Lower lobe of right lung (tissue), 2 donors: ENCODE measurements at regions not wholly inside any gene's neighbourhood (a gene's known extent, or its start where the extent isn't known, plus 50 kb on each side); places are given as distances from the start of the nearest gene placed in this dataset.

ENCODE experiments used
- ATAC-seq, 2 donors: fragments of 200-7000 bp; cut with Tn5 transposase; one replicate each; pipeline ENCODE4 v1.9.1; 2020 to 2022; ENCODE audit warnings: mild to moderate bottlenecking in 2 of 2, moderate library complexity in 2 of 2
- DNase-seq: peaks from one replicate; pipeline ENCODE4 v3.0.0-alpha.2; 2020
- H3K27ac ChIP-seq: fragments of 200-600 bp; one replicate; pipeline ENCODE4 v1.8.0; 2022
- H3K27me3 ChIP-seq: fragments of 200-600 bp; one replicate; pipeline ENCODE4 v1.8.0; 2022; ENCODE audit warnings: low read depth
- H3K36me3 ChIP-seq: fragments of 200-600 bp; one replicate; pipeline ENCODE4 v1.8.0; 2022; ENCODE audit warnings: mild to moderate bottlenecking
- H3K4me1 ChIP-seq: fragments of 200-600 bp; one replicate; pipeline ENCODE4 v1.8.0; 2022
- H3K4me3 ChIP-seq: fragments of 200-600 bp; one replicate; pipeline ENCODE4 v1.8.0; 2022; ENCODE audit warnings: mild to moderate bottlenecking
- H3K9me3 ChIP-seq: fragments of 200-600 bp; one replicate; pipeline ENCODE4 v1.8.0; 2022
- intact Hi-C: fragments of 100-400 bp; cut with DNase I; formaldehyde crosslinking; loops from one replicate; pipeline ENCODE4 v1.11.0; 2022
- TF ChIP-seq, protein P1 (sequence below): fragments of 200-600 bp; IDR thresholded peaks from one replicate; pipeline ENCODE4 v1.8.0; 2022; ENCODE audit warnings: antibody characterized with exemption, mild to moderate bottlenecking
- donor health status: DM: no; HTN: yes; CAD: no; lungs with severe emphysema.

GRCh38 chr22:47274196-47274595, 511.7 kb downstream of the TBC1D22A start:
- intact Hi-C loops, result no loop called here
- no peak overlapping the region for H3K4me3 ChIP-seq
- no peaks in the 10 kb centered on the region for H3K27me3 ChIP-seq
- H3K27ac ChIP-seq, result no peak overlapping the region
- H3K9me3 ChIP-seq, result no peaks in the 10 kb centered on the region
- no peak for ATAC-seq
- H3K36me3 ChIP-seq, result no peaks in the 10 kb centered on the region
- TF ChIP-seq, protein P1, sequence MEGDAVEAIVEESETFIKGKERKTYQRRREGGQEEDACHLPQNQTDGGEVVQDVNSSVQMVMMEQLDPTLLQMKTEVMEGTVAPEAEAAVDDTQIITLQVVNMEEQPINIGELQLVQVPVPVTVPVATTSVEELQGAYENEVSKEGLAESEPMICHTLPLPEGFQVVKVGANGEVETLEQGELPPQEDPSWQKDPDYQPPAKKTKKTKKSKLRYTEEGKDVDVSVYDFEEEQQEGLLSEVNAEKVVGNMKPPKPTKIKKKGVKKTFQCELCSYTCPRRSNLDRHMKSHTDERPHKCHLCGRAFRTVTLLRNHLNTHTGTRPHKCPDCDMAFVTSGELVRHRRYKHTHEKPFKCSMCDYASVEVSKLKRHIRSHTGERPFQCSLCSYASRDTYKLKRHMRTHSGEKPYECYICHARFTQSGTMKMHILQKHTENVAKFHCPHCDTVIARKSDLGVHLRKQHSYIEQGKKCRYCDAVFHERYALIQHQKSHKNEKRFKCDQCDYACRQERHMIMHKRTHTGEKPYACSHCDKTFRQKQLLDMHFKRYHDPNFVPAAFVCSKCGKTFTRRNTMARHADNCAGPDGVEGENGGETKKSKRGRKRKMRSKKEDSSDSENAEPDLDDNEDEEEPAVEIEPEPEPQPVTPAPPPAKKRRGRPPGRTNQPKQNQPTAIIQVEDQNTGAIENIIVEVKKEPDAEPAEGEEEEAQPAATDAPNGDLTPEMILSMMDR, result no peak
- H3K4me1 ChIP-seq, result no peaks in the 10 kb centered on the region
- DNase-seq, result no peak

DNA sequence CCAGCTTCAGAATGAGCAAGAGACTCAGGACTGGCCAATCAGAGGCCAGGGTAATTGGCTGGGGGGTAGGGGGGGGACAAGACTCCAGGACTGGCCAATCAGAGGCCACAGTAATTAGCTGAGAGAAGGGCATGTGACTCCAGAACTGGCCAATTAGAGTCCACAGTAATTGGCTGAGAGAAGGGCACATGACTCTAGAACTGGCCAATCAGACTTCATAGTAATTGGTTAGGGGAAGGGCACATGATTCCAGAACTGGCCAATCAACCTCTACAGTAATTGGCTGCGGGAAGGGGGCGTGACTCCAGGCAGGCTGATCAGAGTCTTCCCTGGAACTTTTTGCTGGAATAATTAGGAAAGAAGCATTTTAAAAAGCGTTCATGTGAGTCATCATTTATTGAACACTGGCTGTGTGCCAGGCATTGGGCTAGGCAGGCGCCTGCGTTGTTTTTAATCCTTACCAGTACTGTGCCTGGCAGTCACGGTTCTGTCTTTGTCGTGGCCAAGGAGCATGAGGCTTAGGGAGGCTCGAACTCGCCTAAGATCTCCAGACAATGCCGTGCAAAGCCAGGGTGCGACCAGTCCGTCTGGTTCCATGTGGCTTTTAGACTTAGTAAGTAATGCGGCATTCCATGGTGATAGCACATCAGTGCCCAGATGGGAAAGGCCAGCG, 508.1 kb downstream of the TBC1D22A start:
- DNase-seq, result no peak
- no peak for ATAC-seq
- H3K27me3 ChIP-seq, result no peaks in the 10 kb centered on the region
- intact Hi-C loops, result no loop called here
- TF ChIP-seq, protein P1, result no peak
- H3K9me3 ChIP-seq, result no peaks in the 10 kb centered on the region
- H3K4me3 ChIP-seq, result no peak overlapping the region
- no peaks in the 10 kb centered on the region for H3K4me1 ChIP-seq
- H3K36me3 ChIP-seq, result no peaks in the 10 kb centered on the region
- H3K27ac ChIP-seq, result no peak overlapping the region

GRCh38 chr22:47269516-47270088, 507.2 kb downstream of the TBC1D22A start:
- no peaks in the 10 kb centered on the region for H3K27me3 ChIP-seq
- H3K36me3 ChIP-seq, result no peaks in the 10 kb centered on the region
- no peak overlapping the region for H3K27ac ChIP-seq
- no peaks in the 10 kb centered on the region for H3K4me1 ChIP-seq
- ATAC-seq (no peak), DNase-seq (no peak)
- intact Hi-C loops, result no loop called here
- H3K9me3 ChIP-seq, result no peaks in the 10 kb centered on the region
- TF ChIP-seq, protein P1, result no peak
- H3K4me3 ChIP-seq, result no peak overlapping the region

DNA sequence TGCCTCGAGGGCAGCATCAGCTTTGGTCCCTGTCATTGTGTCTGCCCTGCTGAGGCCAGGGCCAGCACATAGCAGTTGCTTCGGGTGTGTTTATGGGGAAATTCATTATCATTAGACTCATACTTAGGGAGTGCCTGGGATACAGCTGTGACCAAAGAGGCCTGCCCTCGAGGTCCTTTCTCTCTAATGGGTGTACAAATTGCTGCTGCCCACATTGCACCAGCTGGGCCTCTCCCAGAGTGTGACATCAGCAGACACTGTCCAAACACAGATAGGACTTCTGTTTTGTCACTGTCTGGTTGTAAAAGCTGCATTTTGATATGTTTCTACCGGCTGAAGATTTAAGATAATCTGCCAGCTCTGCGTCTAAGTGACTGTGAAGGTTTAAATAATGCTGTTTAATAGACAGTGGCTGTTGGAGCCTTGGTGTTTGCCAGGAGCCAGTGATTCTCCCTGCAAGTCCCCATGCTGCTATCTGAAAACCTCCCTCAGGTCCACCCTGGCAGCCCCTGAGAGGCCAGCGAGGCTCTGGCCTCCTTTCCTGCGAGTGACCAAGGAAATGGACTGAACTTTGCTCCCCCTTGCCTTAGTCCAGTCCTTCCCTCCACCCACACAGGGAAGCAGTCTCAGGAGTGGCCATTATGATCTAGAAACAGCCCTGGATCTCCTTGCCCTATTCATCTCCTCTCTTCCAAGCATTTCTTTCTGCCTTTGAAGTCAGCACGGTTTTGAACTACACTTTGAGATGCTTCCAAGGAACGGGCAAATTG, 505.2 kb downstream of the TBC1D22A start:
- Histone ChIP-seq H3K27me3 (no peaks in the 10 kb centered on the region), H3K4me1 (no peaks in the 10 kb centered on the region), H3K36me3 (no peaks in the 10 kb centered on the region), H3K9me3 (no peaks in the 10 kb centered on the region), H3K4me3 (no peak overlapping the region), H3K27ac (no peak overlapping the region)
- TF ChIP-seq, protein P1, result no peak
- intact Hi-C loops, result no loop called here
- DNase-seq (no peak), ATAC-seq (no peak)

- TF ChIP-seq, protein P1, result no peak
- ATAC-seq (no peak), DNase-seq (no peak)
- Histone ChIP-seq H3K9me3 (no peaks in the 10 kb centered on the region), H3K27me3 (no peaks in the 10 kb centered on the region), H3K36me3 (no peaks in the 10 kb centered on the region), H3K27ac (no peak overlapping the region), H3K4me1 (no peaks in the 10 kb centered on the region), H3K4me3 (no peak overlapping the region)
- intact Hi-C loops, result no loop called here
Measured at GRCh38 chr22:47266329-47266728, 503.9 kb downstream of the TBC1D22A start.
